C1 segment of cervical spinal cord (tissue), 14 donors: ENCODE measurements at regions not wholly inside any gene's neighbourhood (a gene's known extent, or its start where the extent isn't known, plus 50 kb on each side); places are given as distances from the start of the nearest gene placed in this dataset.

Source experiments
- DNase-seq, 14 donors: peaks; one replicate each; lab custom pipeline; 2025; lab: John Stamatoyannopoulos, UW

- DNase-seq, result no peak
Observed at GRCh38 chrX:109842611-109843010, 109.6 kb upstream of the ACSL4 start.

DNA sequence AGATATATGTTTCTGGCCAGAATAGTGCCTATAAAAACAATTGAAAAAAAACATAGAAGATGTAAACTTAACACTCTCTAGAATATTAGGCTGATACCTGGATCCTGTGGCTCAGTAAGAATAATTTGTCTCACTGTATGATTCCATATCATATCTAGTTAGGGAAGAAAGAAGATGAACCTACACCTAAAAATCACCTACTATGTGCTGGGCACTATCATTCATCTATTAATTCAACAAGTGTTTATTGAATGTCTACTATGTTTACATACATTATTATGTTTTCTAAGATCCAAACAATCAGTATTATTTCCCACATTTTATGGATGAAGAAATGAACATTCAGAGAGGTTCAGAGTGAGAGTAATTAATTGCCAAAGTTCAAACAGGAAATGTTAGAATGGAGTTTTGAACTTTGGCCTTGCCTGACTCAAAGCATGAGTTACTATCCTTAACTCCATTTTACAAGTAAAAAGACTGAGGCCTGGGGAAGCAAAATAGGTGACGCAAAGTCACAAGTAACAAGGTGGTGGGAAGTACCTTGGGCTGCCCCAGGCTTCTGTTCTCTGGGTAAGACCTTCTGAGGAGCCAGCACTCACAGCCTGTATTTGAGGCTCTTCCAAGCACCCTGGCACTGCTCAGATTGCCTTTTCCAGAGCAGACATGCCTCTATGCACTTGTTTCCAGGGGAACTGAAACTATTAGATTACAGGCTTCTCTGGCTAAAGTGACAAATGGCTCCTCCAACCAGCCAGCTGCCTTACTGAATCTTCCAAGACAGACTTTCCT lies 111.1 kb upstream of the ACSL4 start:
- peak in 7 of 14 donors; percentile 0 to 36 (median 10) for DNase-seq

DNA sequence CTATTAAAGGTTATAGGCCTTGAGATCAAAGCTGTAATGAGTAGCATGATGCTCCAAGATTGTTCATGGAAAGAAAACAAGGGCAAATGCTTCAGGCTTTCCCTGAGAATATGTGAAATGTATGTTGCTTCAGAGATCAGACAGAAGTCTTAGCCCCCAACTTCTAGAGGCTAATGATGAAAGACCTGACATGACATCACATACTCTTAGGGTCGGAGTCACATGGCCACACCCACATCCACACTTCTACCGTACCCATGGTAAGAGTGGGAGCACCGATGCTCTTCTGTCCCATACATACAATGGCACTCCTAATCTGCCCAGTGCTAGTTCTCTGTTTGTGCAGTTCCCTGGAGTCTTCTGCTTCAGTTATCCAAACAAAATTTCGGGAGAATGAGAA lies 111.9 kb upstream of the ACSL4 start:
- no peak for DNase-seq

- no peak for DNase-seq
Observed at GRCh38 chrX:109845996-109846395, 112.9 kb upstream of the ACSL4 start.

GRCh38 chrX:109847257-109848187 lies 114.5 kb upstream of the ACSL4 start:
- no peak for DNase-seq

- DNase-seq, result no peak
Observed at GRCh38 chrX:109848461-109849050, 115.5 kb upstream of the ACSL4 start.

DNA sequence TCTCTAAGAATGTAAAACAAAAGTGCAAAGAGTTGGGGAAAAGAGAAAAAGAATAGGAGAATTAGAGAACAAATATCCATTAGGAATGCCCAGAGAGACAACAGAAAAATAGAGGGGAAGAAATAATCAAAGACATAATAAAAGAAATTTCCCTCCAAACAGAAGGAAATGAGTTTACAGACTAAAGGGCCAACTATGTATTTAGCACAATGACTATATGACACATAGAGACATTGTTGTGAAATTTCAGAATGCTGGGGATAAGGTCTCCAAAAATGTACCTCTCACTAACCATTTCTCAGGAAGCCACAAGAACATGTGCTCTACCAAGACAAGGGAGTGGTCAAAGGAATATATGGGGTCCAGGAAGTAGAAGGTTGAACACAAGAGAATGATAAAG lies 121.0 kb upstream of the ACSL4 start:
- DNase-seq, result no peak

- DNase-seq, result no peak
Observed at GRCh38 chrX:109855501-109855900, 122.4 kb upstream of the ACSL4 start.

DNA sequence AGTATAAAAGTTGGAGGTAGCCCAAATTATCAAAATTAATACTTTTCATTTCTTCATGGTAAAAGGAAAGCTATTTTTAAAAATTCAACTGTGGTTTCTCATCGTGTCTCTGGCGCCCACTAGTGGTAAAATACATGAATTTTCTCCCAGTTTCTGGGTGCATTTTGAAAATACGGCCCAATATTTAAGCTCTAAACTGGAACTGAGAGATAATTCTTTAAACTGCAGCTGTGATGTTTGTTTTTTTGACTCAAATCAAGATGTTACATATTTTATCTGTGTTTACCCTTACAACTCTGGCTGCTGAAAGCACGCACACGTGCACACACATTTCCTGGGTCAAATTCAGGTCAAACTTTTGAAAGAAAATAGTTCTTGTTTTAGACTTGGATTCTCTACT lies 123.9 kb upstream of the ACSL4 start:
- no peak for DNase-seq

DNA sequence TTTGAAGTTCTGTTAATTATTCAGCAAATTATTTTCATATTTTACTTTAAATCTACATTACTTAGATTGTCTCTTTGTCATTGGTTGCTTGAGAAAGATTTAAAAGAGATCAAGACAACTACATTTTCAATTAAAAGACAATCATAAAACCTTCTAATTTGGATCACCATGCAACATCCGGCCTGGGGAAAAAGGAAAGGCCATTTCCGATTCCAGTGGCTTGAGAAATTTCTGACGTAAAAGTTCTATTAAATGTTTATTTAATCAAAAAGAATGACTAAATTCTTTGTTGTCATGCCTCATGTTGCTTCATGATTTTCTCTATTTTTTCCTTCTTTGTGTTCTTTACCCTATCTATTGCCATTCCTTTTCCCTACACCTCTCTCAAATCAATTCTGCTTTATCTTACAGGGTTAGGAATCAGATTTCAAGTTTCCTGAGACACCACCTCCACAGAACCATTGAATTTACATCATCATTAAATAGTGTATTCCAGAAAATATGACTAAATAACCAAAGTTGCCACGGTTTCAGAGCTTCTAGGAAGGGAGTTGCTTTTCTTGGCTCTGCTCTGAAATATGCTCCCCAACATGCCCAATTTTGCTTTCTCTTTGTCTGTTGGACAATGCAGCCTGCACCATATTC lies 124.6 kb upstream of the ACSL4 start:
- DNase-seq, result no peak

DNA sequence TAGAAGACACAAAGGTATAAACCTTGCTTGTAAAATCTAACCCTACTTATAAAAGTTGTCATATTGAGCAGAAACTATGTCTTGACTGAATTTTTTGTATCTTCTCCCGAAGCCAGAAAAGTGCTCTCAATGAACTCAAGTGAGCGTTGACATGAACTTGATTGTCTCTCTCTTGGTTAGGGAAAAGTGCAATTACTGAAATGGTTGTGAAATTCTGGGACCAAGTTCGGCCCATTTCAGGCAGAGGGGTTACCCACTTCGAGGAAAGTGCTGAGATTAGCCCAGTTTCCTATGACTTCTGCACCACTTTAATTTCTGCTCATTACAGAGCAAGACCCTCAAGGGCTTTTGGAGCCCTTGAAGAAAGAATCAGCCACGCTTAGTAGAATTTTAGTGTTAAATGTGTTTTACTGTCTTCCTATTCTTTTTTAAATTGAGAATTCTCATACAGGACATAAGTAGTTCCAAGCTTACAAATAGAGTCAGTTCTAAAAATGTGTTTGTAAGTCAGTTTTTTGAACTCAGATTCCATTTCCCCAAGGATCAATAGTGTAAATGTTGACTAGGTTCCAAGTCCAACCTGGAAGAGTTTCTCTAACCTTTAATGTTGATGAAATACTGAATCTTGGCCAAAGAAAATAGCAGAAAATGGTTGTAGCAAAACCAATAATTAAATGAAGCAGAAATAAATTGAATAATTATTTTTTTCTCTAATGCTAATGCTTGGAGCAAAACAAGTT lies 125.7 kb upstream of the ACSL4 start:
- DNase-seq, result no peak

DNA sequence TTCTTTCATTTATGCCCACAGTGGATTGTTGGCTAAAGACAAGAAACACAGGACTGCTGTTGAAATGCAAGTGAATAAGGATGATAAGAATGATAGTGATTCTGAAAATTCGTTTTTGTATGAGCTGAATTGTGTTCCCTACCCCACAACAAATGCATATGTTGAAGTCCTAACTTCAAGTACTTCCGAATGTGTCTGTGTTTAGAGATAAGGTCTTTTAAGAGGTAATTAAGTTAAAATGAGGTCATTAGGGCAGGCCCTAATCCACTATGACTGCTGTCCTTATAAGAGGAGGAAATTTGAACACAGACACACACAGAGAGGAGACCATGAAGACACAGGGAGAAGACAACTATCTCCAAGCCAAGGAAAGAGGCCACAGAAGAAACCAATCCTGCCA lies 126.6 kb upstream of the ACSL4 start:
- no peak for DNase-seq

DNA sequence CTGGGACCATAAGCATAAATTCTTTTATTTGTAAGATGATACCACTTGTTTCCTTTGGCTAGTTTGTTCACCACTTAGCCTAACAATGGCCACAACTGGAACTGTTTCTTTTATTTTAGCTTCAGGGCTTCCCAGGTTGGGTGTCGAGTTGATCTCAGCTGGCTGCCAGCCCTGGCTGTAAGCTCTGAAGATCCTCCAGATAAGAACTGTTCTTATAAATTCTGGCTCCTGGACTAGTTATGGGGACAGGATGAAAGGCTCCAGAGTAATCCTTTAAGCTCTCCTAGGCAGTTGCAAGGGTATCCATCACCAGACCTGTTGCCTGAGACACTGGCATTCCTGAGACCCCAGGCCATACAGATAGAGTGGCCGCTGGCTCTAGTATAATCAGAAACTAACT lies 129.4 kb upstream of the ACSL4 start:
- DNase-seq, result no peak

DNA sequence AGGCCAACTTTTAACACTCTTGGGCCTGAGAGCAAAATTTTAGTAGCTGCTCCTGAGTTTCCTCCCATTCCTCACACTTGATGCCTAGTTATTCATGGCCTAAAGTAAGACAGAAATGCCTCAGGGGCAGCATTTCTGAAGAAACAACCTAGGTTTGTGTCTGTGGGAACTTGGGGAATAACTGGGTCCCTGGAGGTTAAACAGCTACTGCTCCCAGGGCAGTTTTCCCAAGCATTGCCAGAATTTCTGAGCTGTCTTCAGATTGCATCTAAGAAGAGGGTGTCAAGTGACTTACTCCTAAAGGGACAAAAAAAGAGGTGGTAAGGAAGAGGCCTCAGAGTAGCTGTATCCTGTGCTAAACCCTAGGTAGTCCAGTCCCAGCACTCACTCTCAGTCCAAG lies 130.8 kb upstream of the ACSL4 start:
- no peak for DNase-seq

GRCh38 chrX:109871121-109871888 lies 131.6 kb upstream of the TMEM164 start:
- DNase-seq, result no peak

DNA sequence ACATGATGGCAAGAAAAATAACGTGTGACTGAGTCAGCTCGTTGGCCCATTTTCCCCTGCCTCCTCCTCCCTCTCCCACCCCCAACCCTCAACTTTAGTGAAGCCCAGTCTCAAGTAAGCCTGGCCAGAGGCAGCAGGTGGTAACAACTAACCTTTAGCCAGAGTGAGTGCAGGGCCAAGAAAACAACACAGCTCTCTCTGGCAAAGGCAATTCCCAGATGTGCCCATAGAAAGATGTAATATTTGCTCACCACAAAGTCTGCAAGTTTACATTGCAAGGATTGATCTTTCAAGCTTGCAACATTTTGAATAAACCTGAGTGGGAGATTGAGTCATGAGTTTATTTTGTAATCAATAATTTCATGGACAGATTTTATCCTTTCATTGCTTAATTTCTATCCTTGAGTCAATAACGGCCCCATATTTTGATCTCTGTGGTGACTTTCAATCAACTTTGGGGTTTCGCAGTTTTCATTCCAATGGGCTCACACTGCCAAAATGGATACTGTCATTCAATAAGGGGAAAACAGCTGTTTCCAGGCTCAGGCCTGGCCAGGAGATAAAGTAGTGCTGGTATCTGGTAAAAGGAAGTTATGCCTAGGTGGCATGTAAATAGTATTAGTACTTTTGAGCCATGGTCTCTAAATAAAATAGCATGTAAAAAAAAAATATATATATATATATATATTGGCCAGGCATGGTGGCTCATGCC lies 130.7 kb upstream of the TMEM164 start:
- DNase-seq, result no peak

DNA sequence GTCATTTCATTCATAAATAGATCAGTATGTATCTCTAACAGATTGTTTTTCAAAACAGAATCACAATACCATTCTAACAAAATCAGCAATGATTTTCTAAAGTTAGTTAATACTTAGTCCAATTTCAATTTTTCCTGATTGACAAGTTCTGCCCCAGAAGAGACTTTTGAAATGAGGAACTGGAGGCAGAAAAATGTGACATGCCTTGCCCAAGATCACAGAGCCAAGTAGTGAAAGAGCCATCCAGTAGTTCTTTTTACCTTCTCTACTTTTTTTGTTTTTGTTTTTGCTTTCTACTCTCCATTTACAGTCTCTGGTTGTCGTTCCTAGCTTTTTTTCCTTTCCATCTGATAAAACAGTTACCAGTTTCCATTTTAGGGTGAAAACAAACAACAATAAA lies 129.3 kb upstream of the TMEM164 start:
- no peak for DNase-seq

DNA sequence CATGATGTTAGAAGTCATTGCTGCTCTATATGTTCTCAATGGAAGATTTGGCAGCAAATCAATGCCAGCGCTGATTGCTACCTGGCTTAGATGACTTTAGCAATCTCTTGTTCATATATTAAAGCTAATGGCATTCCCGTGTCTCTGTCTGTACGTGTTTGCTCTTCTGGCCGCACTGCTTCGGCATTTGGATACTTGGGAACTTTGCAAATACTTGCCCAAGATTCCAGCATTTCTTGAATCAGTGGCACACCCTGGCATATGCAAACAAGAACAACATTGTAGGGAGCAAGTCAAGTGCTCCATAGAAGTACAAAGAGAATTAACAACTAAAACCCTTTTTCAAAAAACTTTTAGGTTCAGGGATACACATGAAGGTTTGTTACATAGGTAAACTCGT lies 128.9 kb upstream of the TMEM164 start:
- no peak for DNase-seq

- no peak for DNase-seq
Observed at GRCh38 chrX:109874548-109874947, 128.4 kb upstream of the TMEM164 start.

- no peak for DNase-seq
Observed at GRCh38 chrX:109875831-109876230, 127.1 kb upstream of the TMEM164 start.
